ENCODE measurements at regions not wholly inside any gene's neighbourhood (a gene's known extent, or its start where the extent isn't known, plus 50 kb on each side); places are given as distances from the start of the nearest gene placed in this dataset.

- TF ChIP-seq NFIC (IDR thresholded peaks at IDR 0.05) (no peak), CEBPB (IDR thresholded peaks at IDR 0.05) (no peak)
Observed at GRCh38 chr9:2506321-2506720, 115.3 kb upstream of the VLDLR start.

GRCh38 chr9:2523591-2523990 lies 98.0 kb upstream of the VLDLR start:
- no peak for TF ChIP-seq NFIC (IDR thresholded peaks at IDR 0.05)
- TF ChIP-seq EGR1 (IDR thresholded peaks at IDR 0.05): no peak
- no peak for TF ChIP-seq CREB1 (IDR thresholded peaks at IDR 0.05; ENCODE audit: low read depth)
- no peak for TF ChIP-seq EP300 (IDR thresholded peaks at IDR 0.05; ENCODE audit: borderline replicate concordance)
- TF ChIP-seq REST (IDR thresholded peaks at IDR 0.05; ENCODE audit: low read depth): no peak
- no peak for TF ChIP-seq TCF12 (IDR thresholded peaks at IDR 0.05; ENCODE audit: low read depth)
- no peak for TF ChIP-seq FOXM1 (IDR thresholded peaks at IDR 0.05; ENCODE audit: borderline replicate concordance, low read depth)
- no peak for TF ChIP-seq MAX (IDR thresholded peaks at IDR 0.05)
- TF ChIP-seq TAF1 (IDR thresholded peaks at IDR 0.05; ENCODE audit: low read depth): no peak
- no peak for TF ChIP-seq YY1 (IDR thresholded peaks at IDR 0.05; ENCODE audit: low read depth)
- TF ChIP-seq TEAD4 (IDR thresholded peaks at IDR 0.05): no peak
- TF ChIP-seq ZBTB7A (IDR thresholded peaks at IDR 0.05; ENCODE audit: low read depth): no peak
- TF ChIP-seq USF1 (IDR thresholded peaks at IDR 0.05): no peak
- TF ChIP-seq CEBPB (IDR thresholded peaks at IDR 0.05): no peak
- no peak for TF ChIP-seq RAD21 (IDR thresholded peaks at IDR 0.05; ENCODE audit: low read depth)

- TF ChIP-seq TCF12 (IDR thresholded peaks at IDR 0.05; ENCODE audit: low read depth) (no peak), MAX (IDR thresholded peaks at IDR 0.05) (no peak)
Observed at GRCh38 chr9:2524601-2525000, 97.0 kb upstream of the VLDLR start.

- TF ChIP-seq REST (IDR thresholded peaks at IDR 0.05; ENCODE audit: low read depth) (no peak), TEAD4 (IDR thresholded peaks at IDR 0.05) (no peak), EGR1 (IDR thresholded peaks at IDR 0.05) (no peak), EP300 (IDR thresholded peaks at IDR 0.05; ENCODE audit: borderline replicate concordance) (no peak), TAF1 (IDR thresholded peaks at IDR 0.05; ENCODE audit: low read depth) (no peak), TCF12 (IDR thresholded peaks at IDR 0.05; ENCODE audit: low read depth) (no peak), FOXM1 (IDR thresholded peaks at IDR 0.05; ENCODE audit: borderline replicate concordance, low read depth) (no peak), RAD21 (IDR thresholded peaks at IDR 0.05; ENCODE audit: low read depth) (no peak), CEBPB (IDR thresholded peaks at IDR 0.05) (no peak), ZBTB7A (IDR thresholded peaks at IDR 0.05; ENCODE audit: low read depth) (no peak), USF1 (IDR thresholded peaks at IDR 0.05) (no peak), CREB1 (IDR thresholded peaks at IDR 0.05; ENCODE audit: low read depth) (no peak), NFIC (IDR thresholded peaks at IDR 0.05) (no peak), MAX (IDR thresholded peaks at IDR 0.05) (no peak)
Observed at GRCh38 chr9:2525147-2525546, 96.4 kb upstream of the VLDLR start.

- TF ChIP-seq YY1 (IDR thresholded peaks at IDR 0.05; ENCODE audit: low read depth): no peak
- no peak for TF ChIP-seq EGR1 (IDR thresholded peaks at IDR 0.05)
- TF ChIP-seq FOXM1 (IDR thresholded peaks at IDR 0.05; ENCODE audit: borderline replicate concordance, low read depth): no peak
- no peak for TF ChIP-seq REST (IDR thresholded peaks at IDR 0.05; ENCODE audit: low read depth)
- no peak for TF ChIP-seq TCF12 (IDR thresholded peaks at IDR 0.05; ENCODE audit: low read depth)
- no peak for TF ChIP-seq RAD21 (IDR thresholded peaks at IDR 0.05; ENCODE audit: low read depth)
- no peak for TF ChIP-seq TEAD4 (IDR thresholded peaks at IDR 0.05)
- TF ChIP-seq NFIC (IDR thresholded peaks at IDR 0.05): no peak
- no peak for TF ChIP-seq MAX (IDR thresholded peaks at IDR 0.05)
Observed at GRCh38 chr9:2526071-2526828, 95.3 kb upstream of the VLDLR start.
